Esophagus squamous epithelium (tissue), 5 donors: ENCODE measurements at regions not wholly inside any gene's neighbourhood (a gene's known extent, or its start where the extent isn't known, plus 50 kb on each side); places are given as distances from the start of the nearest gene placed in this dataset.

ENCODE experiments used
- DNase-seq: peaks from one replicate; lab custom pipeline; 2025; lab: John Stamatoyannopoulos, UW
- H3K27ac ChIP-seq, 4 donors: fragments of 200-600 bp; sonication (generic); one replicate each; pipeline ENCODE4 v1.5.1; 2016 to 2019; ENCODE audit warnings: mild to moderate bottlenecking in 1 of 4
- H3K27me3 ChIP-seq, 4 donors: fragments of 200-600 bp; sonication (generic); 1 replicate in 3 of 4; 2 replicates in 1 of 4; pipeline versions ENCODE4 v1.5.1 to v1.6.0; 2017 to 2021; ENCODE audit warnings: antibody characterized with exemption in 1 of 4
- H3K36me3 ChIP-seq, 3 donors: fragments of 200-600 bp; sonication (generic); one replicate each; pipeline ENCODE4 v1.5.1; 2016 to 2019
- H3K4me1 ChIP-seq, 3 donors: fragments of 200-600 bp; sonication (generic); one replicate each; pipeline ENCODE4 v1.5.1; 2017 to 2019
- H3K4me3 ChIP-seq, 4 donors: fragments of 200-600 bp; sonication (generic); 1 replicate in 3 of 4; 2 replicates in 1 of 4; pipeline ENCODE4 v1.5.1; 2016 to 2019; ENCODE audit warnings: mild to moderate bottlenecking in 2 of 4, moderate library complexity in 1 of 4
- H3K9me3 ChIP-seq, 3 donors: fragments of 200-600 bp; sonication (generic); one replicate each; pipeline ENCODE4 v1.5.1; 2016 to 2019
- POLR2A ChIP-seq, 4 donors: fragments of 450-650 bp; IDR thresholded peaks; one replicate each; pipeline ENCODE4 v1.6.1; 2017; ENCODE audit warnings: antibody characterized with exemption in 4 of 4, mild to moderate bottlenecking in 4 of 4, moderate library complexity in 3 of 4
- WGBS, 2 donors: methylation state at CpG; one replicate each; pipeline ENCODE4 v1.1.5; 2018; 5-methylcytosine and 5-hydroxymethylcytosine counted together
- intact Hi-C: fragments of 100-400 bp; cut with DNase I; formaldehyde crosslinking; loops from one replicate; pipeline ENCODE4 v1.15.0; 2022
- TF ChIP-seq, protein P1 (sequence below), 6 experiments: fragments of 450-650 bp in 4 of 6; fragments of 200-600 bp in 2 of 6; sonication (generic) in 2 of 6; IDR thresholded peaks; one replicate each; pipeline ENCODE4 v1.5.1; 2016 to 2019; ENCODE audit warnings: antibody characterized with exemption in 6 of 6, mild to moderate bottlenecking in 4 of 6, moderate library complexity in 4 of 6
- donor health status: DM: yes; HTN: yes; CAD: no.

DNA sequence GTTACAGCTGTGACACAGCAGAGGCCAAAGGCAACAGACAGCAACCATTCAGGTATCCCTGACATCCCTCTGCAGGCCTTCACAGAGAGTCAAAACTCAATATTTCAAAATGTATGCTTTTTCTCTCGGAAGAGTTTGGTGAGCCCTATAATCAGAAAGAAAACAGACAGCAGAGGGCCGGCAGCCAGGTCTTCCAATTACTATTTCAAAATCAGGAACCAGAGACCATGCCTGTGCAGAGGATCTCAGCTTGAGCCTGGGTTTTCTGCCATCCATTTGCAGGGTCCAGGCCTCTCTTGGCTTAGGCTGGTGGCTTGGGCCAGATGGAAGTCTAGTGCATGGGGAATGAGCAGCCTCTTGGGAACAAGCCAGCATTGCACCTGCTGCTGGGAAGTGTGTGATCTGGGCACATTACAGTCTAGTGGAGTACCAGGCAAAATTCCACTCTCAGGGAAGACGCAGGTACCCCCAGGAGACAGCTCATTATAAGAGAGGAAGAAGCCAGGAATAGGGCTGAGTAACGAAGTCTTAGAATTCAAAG is 231.3 kb downstream of the ENC1 start:
- TF ChIP-seq, protein P1, sequence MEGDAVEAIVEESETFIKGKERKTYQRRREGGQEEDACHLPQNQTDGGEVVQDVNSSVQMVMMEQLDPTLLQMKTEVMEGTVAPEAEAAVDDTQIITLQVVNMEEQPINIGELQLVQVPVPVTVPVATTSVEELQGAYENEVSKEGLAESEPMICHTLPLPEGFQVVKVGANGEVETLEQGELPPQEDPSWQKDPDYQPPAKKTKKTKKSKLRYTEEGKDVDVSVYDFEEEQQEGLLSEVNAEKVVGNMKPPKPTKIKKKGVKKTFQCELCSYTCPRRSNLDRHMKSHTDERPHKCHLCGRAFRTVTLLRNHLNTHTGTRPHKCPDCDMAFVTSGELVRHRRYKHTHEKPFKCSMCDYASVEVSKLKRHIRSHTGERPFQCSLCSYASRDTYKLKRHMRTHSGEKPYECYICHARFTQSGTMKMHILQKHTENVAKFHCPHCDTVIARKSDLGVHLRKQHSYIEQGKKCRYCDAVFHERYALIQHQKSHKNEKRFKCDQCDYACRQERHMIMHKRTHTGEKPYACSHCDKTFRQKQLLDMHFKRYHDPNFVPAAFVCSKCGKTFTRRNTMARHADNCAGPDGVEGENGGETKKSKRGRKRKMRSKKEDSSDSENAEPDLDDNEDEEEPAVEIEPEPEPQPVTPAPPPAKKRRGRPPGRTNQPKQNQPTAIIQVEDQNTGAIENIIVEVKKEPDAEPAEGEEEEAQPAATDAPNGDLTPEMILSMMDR (IDR thresholded peaks at IDR 0.05) = no peak
- no peak for TF ChIP-seq POLR2A (IDR thresholded peaks at IDR 0.05)
- no peaks in the 10 kb centered on the region for H3K27me3 ChIP-seq
- no peak overlapping the region for H3K27ac ChIP-seq
- DNase-seq = no peak
- no peaks in the 10 kb centered on the region for H3K9me3 ChIP-seq
- peaks cover 0 to 18% (median 0%) of the 10 kb centered on the region in 3 donors for H3K4me1 ChIP-seq
- H3K36me3 ChIP-seq = no peaks in the 10 kb centered on the region
- WGBS, 2 donors = 89 to 93% methylated on average over 4 of the region's 4 CpGs
- intact Hi-C loops = no loop called here
- no peak overlapping the region for H3K4me3 ChIP-seq

DNA sequence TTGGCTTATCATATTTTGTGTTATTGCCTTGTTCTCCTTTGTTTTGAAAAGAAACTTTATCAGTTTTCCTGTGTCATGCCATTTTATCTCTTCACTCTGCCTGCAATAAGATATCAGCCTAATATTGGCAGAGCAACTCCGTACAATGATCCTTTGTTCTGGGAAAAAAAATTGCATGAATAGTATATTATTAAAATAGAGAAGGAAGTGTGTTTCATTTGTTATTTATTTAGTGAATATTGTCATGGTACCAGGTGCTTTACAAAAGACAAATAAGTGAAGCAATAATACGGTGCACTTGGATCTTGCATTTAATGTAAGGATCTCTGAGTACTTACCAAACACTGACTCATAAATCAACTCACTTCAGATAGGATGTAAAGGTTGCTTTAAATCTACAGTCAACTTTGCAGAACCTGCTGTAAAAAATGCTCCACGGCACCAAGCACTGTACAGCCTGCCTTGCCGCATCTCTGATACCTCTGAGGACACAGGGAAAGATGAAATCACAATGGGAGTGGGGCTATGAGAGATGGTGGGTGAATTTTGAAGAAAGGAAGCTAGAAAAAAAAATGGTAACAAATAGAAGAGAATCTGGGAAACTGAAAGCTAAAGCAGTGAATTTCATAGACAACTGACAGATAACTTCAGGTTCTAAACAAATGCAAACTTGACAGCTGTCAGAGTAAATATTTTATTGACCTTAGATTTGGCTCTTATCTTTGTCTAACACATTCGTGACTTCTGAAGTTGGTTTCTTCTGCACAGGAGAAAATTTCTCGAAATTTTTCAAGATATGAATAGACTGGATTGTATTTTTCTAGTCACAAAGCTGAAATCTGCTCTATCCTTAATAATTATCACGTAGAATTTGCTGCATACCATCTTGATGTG is 232.1 kb downstream of the ENC1 start:
- Histone ChIP-seq H3K27ac (no peak overlapping the region), H3K36me3 (no peaks in the 10 kb centered on the region), H3K4me1 (peaks cover 0 to 18% (median 0%) of the 10 kb centered on the region in 3 donors), H3K9me3 (no peaks in the 10 kb centered on the region), H3K4me3 (no peak overlapping the region), H3K27me3 (no peaks in the 10 kb centered on the region)
- intact Hi-C loops = no loop called here
- TF ChIP-seq, protein P1 (IDR thresholded peaks at IDR 0.05) = no peak
- TF ChIP-seq POLR2A (IDR thresholded peaks at IDR 0.05) = no peak
- WGBS, 2 donors = 43 to 48% methylated on average over 7 of the region's 7 CpGs
- DNase-seq = no peak

DNA sequence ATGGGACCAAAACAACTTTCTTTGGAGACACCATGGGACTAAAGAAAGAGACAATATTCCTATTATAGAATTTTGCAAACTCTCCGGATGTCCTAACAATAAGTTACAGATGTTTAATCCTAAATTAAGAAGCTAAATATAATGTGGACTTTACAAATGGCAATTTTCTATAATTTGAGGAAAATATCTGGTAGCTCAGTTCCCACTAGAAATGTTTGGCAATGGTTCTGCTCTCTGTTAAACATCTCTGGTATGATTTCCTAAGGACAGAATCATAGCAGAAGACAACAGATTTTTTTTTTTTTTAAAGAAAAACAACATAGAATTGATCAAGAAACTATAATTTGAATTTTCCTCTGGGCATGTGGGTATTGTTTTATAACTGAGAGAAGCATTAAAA is 232.8 kb downstream of the ENC1 start:
- Histone ChIP-seq H3K36me3 (no peaks in the 10 kb centered on the region), H3K9me3 (no peaks in the 10 kb centered on the region), H3K27ac (no peak overlapping the region), H3K27me3 (no peaks in the 10 kb centered on the region), H3K4me3 (no peak overlapping the region), H3K4me1 (peaks cover 0 to 18% (median 0%) of the 10 kb centered on the region in 3 donors)
- WGBS, 2 donors = 56 to 76% methylated on average over 1 of the region's 1 CpG
- intact Hi-C loops = no loop called here
- no peak for DNase-seq
- no peak for TF ChIP-seq POLR2A (IDR thresholded peaks at IDR 0.05)
- TF ChIP-seq, protein P1 (IDR thresholded peaks at IDR 0.05) = no peak

DNA sequence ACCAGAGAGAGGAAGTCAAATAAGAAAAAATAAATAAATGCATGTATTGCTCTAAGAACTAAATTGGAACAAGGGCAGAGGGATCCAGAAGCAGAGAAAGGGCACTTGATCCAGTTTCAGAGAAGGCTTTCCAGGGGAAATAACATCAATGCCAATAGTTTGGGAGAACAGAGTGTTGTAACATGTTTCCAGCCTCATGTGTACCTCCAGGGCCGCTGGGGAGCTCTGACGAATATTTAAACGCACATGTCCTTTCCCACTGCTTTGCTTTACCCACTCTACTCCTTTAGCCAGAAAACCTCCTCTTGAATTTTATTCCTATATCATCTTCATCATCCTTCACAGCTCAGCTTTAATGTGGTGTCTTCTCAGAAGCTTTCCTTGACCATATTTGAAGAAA is 233.7 kb downstream of the ENC1 start:
- Histone ChIP-seq H3K36me3 (no peaks in the 10 kb centered on the region), H3K9me3 (no peaks in the 10 kb centered on the region), H3K4me3 (no peak overlapping the region), H3K27me3 (no peaks in the 10 kb centered on the region), H3K27ac (no peak overlapping the region), H3K4me1 (peaks cover 0 to 18% (median 0%) of the 10 kb centered on the region in 3 donors)
- intact Hi-C loops = no loop called here
- 67 to 92% methylated on average over 3 of the region's 3 CpGs for WGBS, 2 donors
- no peak for DNase-seq
- no peak for TF ChIP-seq POLR2A (IDR thresholded peaks at IDR 0.05)
- TF ChIP-seq, protein P1 (IDR thresholded peaks at IDR 0.05) = no peak

DNA sequence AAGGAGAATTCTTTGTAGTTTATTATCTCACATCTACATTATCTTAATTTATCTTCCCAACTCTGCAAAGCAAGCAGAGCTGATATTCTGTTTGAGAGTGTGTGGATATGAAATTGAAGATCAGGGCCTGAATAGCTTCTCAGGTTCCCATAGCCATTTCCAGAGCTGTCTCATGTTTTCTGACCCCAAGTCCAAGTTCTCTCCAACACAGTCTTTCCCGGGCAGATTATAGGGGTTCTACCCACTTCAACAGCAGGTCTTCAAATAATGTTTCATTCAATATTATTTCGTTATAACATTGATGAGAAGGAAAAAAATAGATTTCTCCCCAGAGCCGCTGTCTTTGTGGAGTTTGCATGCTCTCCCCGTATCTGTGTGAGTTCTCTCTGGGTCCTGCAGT is 234.9 kb downstream of the ENC1 start:
- Histone ChIP-seq H3K36me3 (no peaks in the 10 kb centered on the region), H3K27ac (no peak overlapping the region), H3K9me3 (no peaks in the 10 kb centered on the region), H3K27me3 (no peaks in the 10 kb centered on the region), H3K4me1 (peaks cover 0 to 18% (median 0%) of the 10 kb centered on the region in 3 donors), H3K4me3 (no peak overlapping the region)
- intact Hi-C loops = no loop called here
- DNase-seq = no peak
- TF ChIP-seq, protein P1 (IDR thresholded peaks at IDR 0.05) = no peak
- TF ChIP-seq POLR2A (IDR thresholded peaks at IDR 0.05) = no peak
- 78 to 93% methylated on average over 4 of the region's 4 CpGs for WGBS, 2 donors
